ENCODE measurements at regions not wholly inside any gene's neighbourhood (a gene's known extent, or its start where the extent isn't known, plus 50 kb on each side); places are given as distances from the start of the nearest gene placed in this dataset.

DNA sequence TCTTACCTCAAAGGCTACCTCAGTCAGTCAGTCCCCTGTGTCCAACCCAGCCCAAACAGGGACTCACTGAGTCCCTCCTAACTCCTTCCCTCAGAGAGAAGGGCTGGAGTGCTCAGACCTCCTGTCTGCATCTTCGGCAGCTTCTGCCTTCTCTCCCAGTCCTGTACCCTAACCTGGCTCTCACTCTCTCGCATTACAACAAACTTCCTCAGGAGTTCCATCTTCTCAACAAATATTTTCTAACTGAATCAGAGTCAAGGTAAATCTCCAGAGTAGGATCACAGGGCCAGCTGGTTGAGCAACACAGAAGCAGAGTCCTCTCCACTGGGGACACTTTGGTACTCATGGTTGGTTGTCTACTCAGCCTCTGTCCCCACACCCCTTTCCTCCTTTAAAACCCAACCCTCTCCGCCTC is 92.3 kb downstream of the MRPL14 start:
- H3K27ac ChIP-seq (ENCODE audit: low read length): peak overlapping the region; percentile 97
- H3K9me3 ChIP-seq (ENCODE audit: low read length): no peaks in the 10 kb centered on the region

DNA sequence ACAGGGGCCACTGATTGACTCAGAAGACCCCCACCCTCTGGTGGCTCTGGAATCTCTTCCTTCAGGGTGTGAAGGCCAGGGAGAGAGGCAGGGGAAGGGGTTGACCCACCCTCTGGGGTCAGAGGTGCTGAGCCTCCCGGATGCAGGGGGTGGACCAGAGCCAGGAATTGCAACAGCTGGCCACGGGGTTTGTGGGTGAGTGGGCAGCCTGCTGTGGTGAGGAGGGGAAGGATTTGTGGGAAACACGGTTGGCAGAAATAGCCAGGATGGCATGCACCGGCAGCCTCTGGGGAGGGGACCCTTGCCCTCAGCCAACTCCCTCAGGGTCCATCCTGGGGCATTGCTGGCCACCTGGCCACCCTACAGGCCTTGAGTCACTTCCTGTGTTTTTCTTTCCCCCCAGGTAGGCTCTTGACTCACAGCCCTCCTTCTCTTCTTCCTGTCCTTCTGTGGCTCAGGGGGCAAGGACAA is 92.8 kb downstream of the MRPL14 start:
- H3K27me3 ChIP-seq (ENCODE audit: low read length): no peaks in the 10 kb centered on the region
- DNase-seq (peak; percentile 84), ATAC-seq (peak; percentile 65)
- peak overlapping the region; percentile 63 for H3K4me2 ChIP-seq (ENCODE audit: low read length)
- ChIA-PET CTCF (no interaction called here), POLR2A (ENCODE audit: unreplicated experiment) (no interaction called here)
- H3K27ac ChIP-seq (ENCODE audit: low read length): peak overlapping the region; percentile 97
- H3K9me3 ChIP-seq (ENCODE audit: low read length): no peaks in the 10 kb centered on the region
- TSS peak; percentile 40 for BruUV-seq (replicated peaks)
- no peaks in the 10 kb centered on the region for H3K79me2 ChIP-seq (ENCODE audit: low read length)
- H3K9ac ChIP-seq (ENCODE audit: low read length): peak overlapping the region; percentile 61
- H2AFZ ChIP-seq (ENCODE audit: low read length): peak overlapping the region; percentile 17; the same call in 1 of the 2 replicates
- no peaks in the 10 kb centered on the region for H3K36me3 ChIP-seq (ENCODE audit: low read depth, low read length)
- intact Hi-C loops (cut with micrococcal nuclease): no loop called here
- peaks cover 41% of the 10 kb centered on the region for H3K4me1 ChIP-seq (ENCODE audit: insufficient read depth, low read length)
- no peak for TF ChIP-seq EZH2 (IDR thresholded peaks at IDR 0.05; ENCODE audit: low read length, unreplicated experiment)
- TF ChIP-seq EZH2phosphoT487 (IDR thresholded peaks at IDR 0.05; ENCODE audit: borderline replicate concordance, low read length): no peak
- TF ChIP-seq, protein P1, sequence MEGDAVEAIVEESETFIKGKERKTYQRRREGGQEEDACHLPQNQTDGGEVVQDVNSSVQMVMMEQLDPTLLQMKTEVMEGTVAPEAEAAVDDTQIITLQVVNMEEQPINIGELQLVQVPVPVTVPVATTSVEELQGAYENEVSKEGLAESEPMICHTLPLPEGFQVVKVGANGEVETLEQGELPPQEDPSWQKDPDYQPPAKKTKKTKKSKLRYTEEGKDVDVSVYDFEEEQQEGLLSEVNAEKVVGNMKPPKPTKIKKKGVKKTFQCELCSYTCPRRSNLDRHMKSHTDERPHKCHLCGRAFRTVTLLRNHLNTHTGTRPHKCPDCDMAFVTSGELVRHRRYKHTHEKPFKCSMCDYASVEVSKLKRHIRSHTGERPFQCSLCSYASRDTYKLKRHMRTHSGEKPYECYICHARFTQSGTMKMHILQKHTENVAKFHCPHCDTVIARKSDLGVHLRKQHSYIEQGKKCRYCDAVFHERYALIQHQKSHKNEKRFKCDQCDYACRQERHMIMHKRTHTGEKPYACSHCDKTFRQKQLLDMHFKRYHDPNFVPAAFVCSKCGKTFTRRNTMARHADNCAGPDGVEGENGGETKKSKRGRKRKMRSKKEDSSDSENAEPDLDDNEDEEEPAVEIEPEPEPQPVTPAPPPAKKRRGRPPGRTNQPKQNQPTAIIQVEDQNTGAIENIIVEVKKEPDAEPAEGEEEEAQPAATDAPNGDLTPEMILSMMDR (conservative IDR thresholded peaks at IDR 0.05; ENCODE audit: low read depth, low read length): no peak
- H3K9me2 ChIP-seq (replicated peaks; ENCODE audit: low read length): no peaks in the 10 kb centered on the region
- H3K4me3 ChIP-seq (ENCODE audit: low read length): no peak overlapping the region
- H3F3A ChIP-seq (ENCODE audit: low read length, unreplicated experiment): peaks cover 7% of the 10 kb centered on the region
- H4K20me1 ChIP-seq (ENCODE audit: low read length): no peaks in the 10 kb centered on the region

More for the DNA sequence above, 92.3 kb downstream of the MRPL14 start:
- no peaks in the 10 kb centered on the region for H3K79me2 ChIP-seq (ENCODE audit: low read length)
- DNase-seq: peak; percentile 85
- H3K27me3 ChIP-seq (ENCODE audit: low read length): no peaks in the 10 kb centered on the region
- H3K9ac ChIP-seq (ENCODE audit: low read length): peak overlapping the region; percentile 61
- H2AFZ ChIP-seq (ENCODE audit: low read length): 0 out of 2 replicates have a peak overlapping the region, but pooled peaks have one; percentile 17
- ATAC-seq: peak; percentile 71
- peak overlapping the region; percentile 63 for H3K4me2 ChIP-seq (ENCODE audit: low read length)
- H3K4me3 ChIP-seq (ENCODE audit: low read length): no peak overlapping the region
- no peaks in the 10 kb centered on the region for H3K9me2 ChIP-seq (replicated peaks; ENCODE audit: low read length)
- ChIA-PET POLR2A (ENCODE audit: unreplicated experiment) (no interaction called here), CTCF (no interaction called here)
- H3F3A ChIP-seq (ENCODE audit: low read length, unreplicated experiment): peaks cover 7% of the 10 kb centered on the region
- H3K4me1 ChIP-seq (ENCODE audit: insufficient read depth, low read length): peaks cover 46% of the 10 kb centered on the region
- no peaks in the 10 kb centered on the region for H4K20me1 ChIP-seq (ENCODE audit: low read length)
- TF ChIP-seq EZH2phosphoT487 (IDR thresholded peaks at IDR 0.05; ENCODE audit: borderline replicate concordance, low read length) (no peak), EZH2 (IDR thresholded peaks at IDR 0.05; ENCODE audit: low read length, unreplicated experiment) (no peak)
- TF ChIP-seq, protein P1 (conservative IDR thresholded peaks at IDR 0.05; ENCODE audit: low read depth, low read length): no peak
- intact Hi-C loops (cut with micrococcal nuclease): no loop called here
- no TSS peak for BruUV-seq (replicated peaks)
- H3K36me3 ChIP-seq (ENCODE audit: low read depth, low read length): no peaks in the 10 kb centered on the region

DNA sequence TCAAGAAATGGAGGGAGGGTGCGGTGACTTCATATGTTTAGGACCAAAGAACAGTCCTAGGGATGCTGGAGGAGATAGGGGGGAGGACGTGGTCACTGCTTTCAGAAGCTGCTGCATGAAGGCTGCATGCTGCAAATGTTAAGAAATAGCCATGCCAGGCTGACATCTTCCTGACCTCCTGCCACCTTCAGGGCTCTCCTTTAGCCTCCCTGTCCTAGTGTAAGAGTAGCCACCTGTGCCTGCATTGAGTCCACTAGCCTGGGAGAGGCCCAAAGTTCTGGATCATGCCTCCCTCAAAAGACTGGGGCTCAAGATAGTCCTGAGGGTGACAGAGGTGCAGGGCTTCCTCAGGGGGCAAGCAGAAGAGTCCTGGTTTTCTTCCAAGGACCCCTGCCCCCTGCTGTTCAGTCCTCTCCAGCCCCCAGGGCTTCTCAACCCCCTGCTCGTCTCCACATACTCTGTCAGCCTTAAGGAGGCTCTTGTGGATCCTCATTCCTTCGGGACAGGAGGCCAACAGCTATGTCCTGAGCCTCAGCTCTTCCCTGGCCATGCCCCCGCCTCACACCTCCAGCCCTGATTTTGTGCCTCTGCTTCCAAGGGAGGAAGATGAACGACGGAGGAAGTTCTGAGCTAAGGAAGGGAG is 96.3 kb downstream of the MRPL14 start:
- no peaks in the 10 kb centered on the region for H3K36me3 ChIP-seq (ENCODE audit: low read depth, low read length)
- H2AFZ ChIP-seq (ENCODE audit: low read length): no peak overlapping the region
- BruUV-seq (replicated peaks): no TSS peak
- peaks cover 25% of the 10 kb centered on the region for H3K4me1 ChIP-seq (ENCODE audit: insufficient read depth, low read length)
- POLR2A ChIA-PET (ENCODE audit: unreplicated experiment): no interaction called here
- no peaks in the 10 kb centered on the region for H3K79me2 ChIP-seq (ENCODE audit: low read length)
- DNase-seq: no peak
- no peaks in the 10 kb centered on the region for H4K20me1 ChIP-seq (ENCODE audit: low read length)
- H3K4me2 ChIP-seq (ENCODE audit: low read length): no peak overlapping the region
- H3K27me3 ChIP-seq (ENCODE audit: low read length): no peaks in the 10 kb centered on the region
- CTCF ChIA-PET: no interaction called here
- no peak for TF ChIP-seq EZH2phosphoT487 (IDR thresholded peaks at IDR 0.05; ENCODE audit: borderline replicate concordance, low read length)
- TF ChIP-seq, protein P1 (conservative IDR thresholded peaks at IDR 0.05; ENCODE audit: low read depth, low read length): no peak
- TF ChIP-seq EZH2 (IDR thresholded peaks at IDR 0.05; ENCODE audit: low read length, unreplicated experiment): no peak
- H3K4me3 ChIP-seq (ENCODE audit: low read length): no peak overlapping the region
- no peaks in the 10 kb centered on the region for H3K9me3 ChIP-seq (ENCODE audit: low read length)
- intact Hi-C loops (cut with micrococcal nuclease): no loop called here
- no peak overlapping the region for H3K9ac ChIP-seq (ENCODE audit: low read length)
- no peak overlapping the region for H3K27ac ChIP-seq (ENCODE audit: low read length)
- H3F3A ChIP-seq (ENCODE audit: low read length, unreplicated experiment): peaks cover 7% of the 10 kb centered on the region
- no peaks in the 10 kb centered on the region for H3K9me2 ChIP-seq (replicated peaks; ENCODE audit: low read length)
- ATAC-seq: no peak
